Liver (tissue), 2 donors: ENCODE measurements at regions not wholly inside any gene's neighbourhood (a gene's known extent, or its start where the extent isn't known, plus 50 kb on each side); places are given as distances from the start of the nearest gene placed in this dataset.

ENCODE experiments used
- FOXA1 ChIP-seq: IDR thresholded peaks from 2 replicates; pipeline ENCODE4 v1.6.1; 2016; ENCODE audit warnings: antibody characterized with exemption
- RAD21 ChIP-seq, 2 donors: IDR thresholded peaks; 2 replicates each; pipeline ENCODE4 v1.6.1; 2016; ENCODE audit warnings: antibody characterized with exemption in 2 of 2, mild to moderate bottlenecking in 2 of 2
- donor health status: healthy.

DNA sequence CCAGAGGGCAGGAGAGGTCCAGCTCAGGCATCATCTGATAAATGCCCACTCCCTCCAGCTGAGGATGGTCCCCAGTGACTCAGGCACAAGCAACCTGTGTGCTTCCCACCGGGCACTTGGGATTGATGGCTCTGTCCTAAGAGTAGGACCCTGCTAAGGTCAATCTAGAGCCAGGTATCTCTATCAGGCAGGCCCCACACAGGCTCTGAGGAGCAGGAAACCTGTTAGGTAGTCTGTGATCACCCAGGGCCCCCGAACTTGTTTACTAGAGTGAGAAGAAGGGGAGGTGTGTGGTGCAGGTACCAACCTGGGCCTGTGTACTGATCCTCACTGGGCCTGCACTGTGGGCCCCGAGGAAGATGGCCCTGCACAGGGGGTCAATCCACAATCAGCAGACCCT is 119.6 kb upstream of the FSTL4 start:
- TF ChIP-seq RAD21 (IDR thresholded peaks at IDR 0.05) = no peak
- TF ChIP-seq FOXA1 = no peak
